Thyroid gland (tissue), 4 donors: ENCODE measurements at regions not wholly inside any gene's neighbourhood (a gene's known extent, or its start where the extent isn't known, plus 50 kb on each side); places are given as distances from the start of the nearest gene placed in this dataset.

ENCODE experiments used
- DNase-seq, 2 donors: peaks; one replicate each; pipeline ENCODE4 v3.0.0-alpha.2; 2019
- H3K27ac ChIP-seq, 3 donors: fragments of 200-600 bp; sonication (generic); 1 replicate in 2 of 3; 2 replicates in 1 of 3; pipeline ENCODE4 v1.5.1; 2016 to 2019; ENCODE audit warnings: mild to moderate bottlenecking in 1 of 3, moderate library complexity in 1 of 3
- H3K27me3 ChIP-seq: fragments of 200-600 bp; sonication (generic); one replicate; pipeline ENCODE4 v1.5.1; 2019
- H3K36me3 ChIP-seq, 2 donors: fragments of 200-600 bp; sonication (generic); one replicate each; pipeline ENCODE4 v1.5.1; 2016 to 2019
- H3K4me1 ChIP-seq, 2 donors: fragments of 200-600 bp; sonication (generic); one replicate each; pipeline ENCODE4 v1.5.1; 2017 to 2019
- H3K4me3 ChIP-seq, 3 donors: fragments of 200-600 bp; sonication (generic); replicated peaks in 1 of 3; 1 replicate in 2 of 3; 2 replicates in 1 of 3; pipeline ENCODE4 v1.5.1; 2016; ENCODE audit warnings: mild to moderate bottlenecking in 1 of 3
- H3K9me3 ChIP-seq: fragments of 200-600 bp; sonication (generic); one replicate; pipeline ENCODE4 v1.5.1; 2017
- POLR2A ChIP-seq, 2 donors: fragments of 450-650 bp; IDR thresholded peaks; one replicate each; pipeline ENCODE4 v1.6.1; 2017; ENCODE audit warnings: antibody characterized with exemption in 2 of 2, mild to moderate bottlenecking in 2 of 2, moderate library complexity in 1 of 2
- WGBS, 2 donors: methylation state at CpG; one replicate each; pipeline ENCODE4 v1.1.5; 2017; 5-methylcytosine and 5-hydroxymethylcytosine counted together
- intact Hi-C: fragments of 100-400 bp; cut with DNase I; formaldehyde crosslinking; loops from one replicate; pipeline ENCODE4 v1.15.1; 2023
- TF ChIP-seq, protein P1 (sequence below), 6 experiments: fragments of 200-600 bp in 3 of 6; fragments of 450-650 bp in 3 of 6; sonication (generic) in 3 of 6; IDR thresholded peaks; one replicate each; pipeline ENCODE4 v1.5.1; 2016 to 2019; ENCODE audit warnings: antibody characterized with exemption in 6 of 6, mild to moderate bottlenecking in 2 of 6, inconsistent platforms in 1 of 6, moderate library complexity in 1 of 6

DNA sequence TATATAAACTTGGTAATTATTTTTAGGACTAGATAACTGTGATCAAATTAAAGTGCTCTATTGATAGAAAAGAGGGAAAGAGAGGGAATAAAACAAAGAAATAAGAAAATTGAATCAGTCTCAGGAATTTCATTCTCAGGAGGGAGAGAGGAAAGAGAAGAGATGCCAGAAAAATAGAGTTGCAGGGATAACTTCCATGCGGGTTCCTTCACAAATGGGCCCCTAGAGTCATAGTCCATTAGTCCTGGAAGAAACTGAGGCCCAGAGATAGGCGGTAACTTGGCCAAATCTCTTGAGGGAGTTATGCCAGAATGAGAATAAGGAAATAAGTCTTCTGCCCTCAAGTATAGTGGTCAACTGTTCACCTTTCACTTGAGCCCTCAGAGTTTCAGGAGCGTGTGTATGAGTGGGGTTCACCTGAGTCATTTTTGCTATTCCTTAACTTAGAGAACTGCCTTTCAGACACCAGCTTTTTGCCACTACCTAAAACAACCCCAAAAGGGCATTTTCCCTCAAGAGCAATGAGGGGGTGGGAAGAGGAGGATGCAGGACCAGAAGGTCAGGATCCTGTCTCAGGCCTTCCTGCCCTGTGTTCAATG lies 192.6 kb downstream of the MEX3B start:
- H3K27me3 ChIP-seq: no peaks in the 10 kb centered on the region
- H3K4me3 ChIP-seq: no peak overlapping the region
- TF ChIP-seq, protein P1, sequence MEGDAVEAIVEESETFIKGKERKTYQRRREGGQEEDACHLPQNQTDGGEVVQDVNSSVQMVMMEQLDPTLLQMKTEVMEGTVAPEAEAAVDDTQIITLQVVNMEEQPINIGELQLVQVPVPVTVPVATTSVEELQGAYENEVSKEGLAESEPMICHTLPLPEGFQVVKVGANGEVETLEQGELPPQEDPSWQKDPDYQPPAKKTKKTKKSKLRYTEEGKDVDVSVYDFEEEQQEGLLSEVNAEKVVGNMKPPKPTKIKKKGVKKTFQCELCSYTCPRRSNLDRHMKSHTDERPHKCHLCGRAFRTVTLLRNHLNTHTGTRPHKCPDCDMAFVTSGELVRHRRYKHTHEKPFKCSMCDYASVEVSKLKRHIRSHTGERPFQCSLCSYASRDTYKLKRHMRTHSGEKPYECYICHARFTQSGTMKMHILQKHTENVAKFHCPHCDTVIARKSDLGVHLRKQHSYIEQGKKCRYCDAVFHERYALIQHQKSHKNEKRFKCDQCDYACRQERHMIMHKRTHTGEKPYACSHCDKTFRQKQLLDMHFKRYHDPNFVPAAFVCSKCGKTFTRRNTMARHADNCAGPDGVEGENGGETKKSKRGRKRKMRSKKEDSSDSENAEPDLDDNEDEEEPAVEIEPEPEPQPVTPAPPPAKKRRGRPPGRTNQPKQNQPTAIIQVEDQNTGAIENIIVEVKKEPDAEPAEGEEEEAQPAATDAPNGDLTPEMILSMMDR (IDR thresholded peaks at IDR 0.05): no peak
- no peak for TF ChIP-seq POLR2A (IDR thresholded peaks at IDR 0.05)
- intact Hi-C loops: no loop called here
- no peaks in the 10 kb centered on the region for H3K9me3 ChIP-seq
- H3K36me3 ChIP-seq: no peaks in the 10 kb centered on the region
- no peak overlapping the region for H3K27ac ChIP-seq
- no peak for DNase-seq
- 83 to 88% methylated on average over 3 of the region's 3 CpGs for WGBS, 2 donors
- no peaks in the 10 kb centered on the region for H3K4me1 ChIP-seq

DNA sequence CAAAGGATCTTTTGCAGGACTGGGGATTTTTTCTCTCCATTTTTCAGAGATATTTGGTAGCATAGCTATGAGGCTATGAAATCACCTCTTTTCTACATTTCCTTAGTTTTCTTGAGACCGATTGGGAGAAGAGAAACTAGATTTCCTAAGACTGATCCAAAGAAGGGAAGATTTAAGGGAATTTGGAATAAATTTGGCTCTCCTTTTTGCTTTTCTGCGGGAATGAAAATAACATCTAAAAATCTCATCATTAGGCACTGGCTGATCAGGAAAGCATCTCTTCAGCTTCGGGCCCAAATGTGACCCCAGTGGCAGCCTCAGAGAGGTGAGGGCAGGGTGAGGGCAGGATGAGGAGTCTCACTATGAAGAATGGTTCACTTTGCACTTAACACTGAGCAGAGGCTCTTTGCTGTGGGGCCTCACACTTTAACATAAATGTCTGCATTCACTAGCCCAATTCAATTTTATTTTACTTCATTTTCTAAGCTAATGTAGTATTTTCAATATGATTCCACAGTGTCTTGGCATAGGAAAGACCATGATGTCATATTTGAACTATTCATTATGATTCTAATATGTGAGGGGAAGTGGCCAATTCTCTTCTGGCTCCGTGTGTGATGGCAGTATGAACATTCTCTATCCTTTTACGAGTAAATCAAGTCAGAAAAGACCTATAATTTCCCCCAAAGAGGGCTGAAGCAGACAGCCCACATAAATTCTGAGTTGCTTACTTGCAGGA lies 193.2 kb downstream of the MEX3B start:
- intact Hi-C loops: no loop called here
- no peak overlapping the region for H3K4me3 ChIP-seq
- no peaks in the 10 kb centered on the region for H3K4me1 ChIP-seq
- H3K9me3 ChIP-seq: no peaks in the 10 kb centered on the region
- no peaks in the 10 kb centered on the region for H3K36me3 ChIP-seq
- WGBS, 2 donors: 71 to 74% methylated on average over 5 of the region's 5 CpGs
- no peak for TF ChIP-seq POLR2A (IDR thresholded peaks at IDR 0.05)
- DNase-seq: no peak
- H3K27ac ChIP-seq: no peak overlapping the region
- no peaks in the 10 kb centered on the region for H3K27me3 ChIP-seq

DNA sequence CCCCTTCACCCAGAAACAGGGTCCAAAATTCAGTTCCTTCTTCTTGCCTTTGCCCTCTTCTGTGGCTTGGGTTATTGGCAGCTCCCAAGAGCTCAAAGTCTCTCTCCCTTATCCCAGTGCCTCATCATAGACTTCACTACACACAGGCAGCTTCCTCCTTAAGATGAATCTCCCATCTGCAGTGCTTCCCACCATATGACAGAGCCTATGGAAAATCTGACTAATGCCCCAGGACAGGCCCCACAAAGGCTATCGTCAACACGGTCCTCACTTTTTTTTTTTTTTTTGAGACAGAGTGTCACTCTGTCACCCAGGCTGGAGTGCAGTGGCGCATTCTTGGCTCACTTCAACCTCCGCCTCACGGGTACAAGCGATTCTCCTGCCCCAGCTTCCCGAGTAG lies 194.1 kb downstream of the MEX3B start:
- Histone ChIP-seq H3K36me3 (no peaks in the 10 kb centered on the region), H3K27me3 (no peaks in the 10 kb centered on the region), H3K4me3 (no peak overlapping the region), H3K27ac (no peak overlapping the region), H3K4me1 (no peaks in the 10 kb centered on the region), H3K9me3 (no peaks in the 10 kb centered on the region)
- WGBS, 2 donors: 70 to 78% methylated on average over 7 of the region's 7 CpGs
- TF ChIP-seq POLR2A (IDR thresholded peaks at IDR 0.05): no peak
- TF ChIP-seq, protein P1 (IDR thresholded peaks at IDR 0.05): no peak
- DNase-seq: no peak
- intact Hi-C loops: no loop called here

DNA sequence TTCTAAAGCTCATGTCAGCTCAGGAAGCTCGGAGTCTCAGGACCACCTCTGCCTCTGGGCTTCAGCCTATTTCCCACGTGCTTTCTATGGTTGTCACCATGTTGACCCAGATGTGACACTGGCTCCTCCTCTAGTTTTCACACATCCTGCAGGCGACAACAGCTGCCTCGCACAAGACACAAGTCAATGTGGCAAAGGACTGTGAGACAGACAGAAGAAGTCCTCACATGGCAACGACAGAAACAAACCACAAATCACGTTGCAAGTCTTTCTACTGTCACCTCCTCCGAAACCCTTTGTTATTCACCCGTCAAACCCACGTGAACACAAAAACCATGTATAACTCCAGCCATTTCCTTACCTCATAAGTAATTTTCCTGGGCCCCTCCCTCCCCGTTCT lies 194.5 kb downstream of the MEX3B start:
- TF ChIP-seq, protein P1 (IDR thresholded peaks at IDR 0.05): no peak
- no peak for TF ChIP-seq POLR2A (IDR thresholded peaks at IDR 0.05)
- intact Hi-C loops: no loop called here
- no peak for DNase-seq
- Histone ChIP-seq H3K4me3 (no peak overlapping the region), H3K9me3 (no peaks in the 10 kb centered on the region), H3K27me3 (no peaks in the 10 kb centered on the region), H3K36me3 (no peaks in the 10 kb centered on the region), H3K4me1 (no peaks in the 10 kb centered on the region), H3K27ac (no peak overlapping the region)
- 89 to 90% methylated on average over 10 of the region's 10 CpGs for WGBS, 2 donors

DNA sequence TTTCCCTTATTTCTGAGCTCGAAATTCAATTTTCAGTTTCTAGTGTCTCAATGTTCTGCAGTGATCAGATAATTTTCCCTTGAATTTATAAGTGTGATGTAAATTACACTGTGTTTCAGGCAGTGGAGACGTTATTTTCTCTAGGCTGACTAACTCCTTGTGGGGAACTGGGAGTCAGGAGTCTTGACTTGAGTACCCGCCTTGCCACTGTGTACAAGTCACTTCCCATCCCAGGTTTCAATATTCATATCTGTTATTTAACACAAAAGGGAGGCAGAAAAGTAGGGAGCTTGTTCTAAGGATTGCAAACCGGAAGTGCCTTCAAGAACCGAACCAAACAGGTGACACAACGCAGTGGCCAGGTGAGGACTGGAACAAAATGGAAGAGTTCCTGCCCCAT lies 196.5 kb downstream of the MEX3B start:
- intact Hi-C loops: no loop called here
- Histone ChIP-seq H3K9me3 (no peaks in the 10 kb centered on the region), H3K4me3 (no peak overlapping the region), H3K4me1 (no peaks in the 10 kb centered on the region), H3K36me3 (no peaks in the 10 kb centered on the region), H3K27me3 (no peaks in the 10 kb centered on the region), H3K27ac (no peak overlapping the region)
- TF ChIP-seq POLR2A (IDR thresholded peaks at IDR 0.05): no peak
- TF ChIP-seq, protein P1 (IDR thresholded peaks at IDR 0.05): no peak
- DNase-seq: no peak
- 86% methylated on average over 6 of the region's 6 CpGs for WGBS, 2 donors
